HS-27A (cell line): ENCODE measurements at regions not wholly inside any gene's neighbourhood (a gene's known extent, or its start where the extent isn't known, plus 50 kb on each side); places are given as distances from the start of the nearest gene placed in this dataset.

Source experiments
- DNase-seq: peaks from one replicate; pipeline ENCODE4 v3.0.0-alpha.2; 2012; ENCODE audit warnings: low read depth, missing footprints

- no peak for DNase-seq
Observed at GRCh38 chr4:10334506-10335028, 122.7 kb downstream of the ZNF518B start.

DNA sequence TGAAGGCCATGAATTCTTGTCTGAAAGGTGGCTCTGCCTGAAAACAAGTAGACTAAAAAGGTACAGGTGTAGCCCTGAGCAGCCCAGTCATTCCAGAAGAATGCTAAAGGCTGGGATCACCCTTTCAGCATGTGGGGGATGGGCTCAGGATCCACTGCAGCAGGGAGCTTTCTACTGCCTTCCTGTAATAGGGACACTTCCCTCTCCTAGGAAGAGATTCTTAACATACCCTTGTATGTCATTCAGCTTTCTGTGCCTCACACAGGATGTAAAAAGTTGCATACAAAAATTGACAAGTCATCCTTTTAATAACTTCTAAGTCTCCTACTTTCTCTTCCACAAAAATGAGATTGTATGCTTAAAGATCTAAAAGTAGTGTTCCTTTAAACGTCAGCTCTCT lies 123.3 kb downstream of the ZNF518B start:
- DNase-seq, result no peak

- DNase-seq, result no peak
Observed at GRCh38 chr4:10326075-10326474, 131.2 kb downstream of the ZNF518B start.

DNA sequence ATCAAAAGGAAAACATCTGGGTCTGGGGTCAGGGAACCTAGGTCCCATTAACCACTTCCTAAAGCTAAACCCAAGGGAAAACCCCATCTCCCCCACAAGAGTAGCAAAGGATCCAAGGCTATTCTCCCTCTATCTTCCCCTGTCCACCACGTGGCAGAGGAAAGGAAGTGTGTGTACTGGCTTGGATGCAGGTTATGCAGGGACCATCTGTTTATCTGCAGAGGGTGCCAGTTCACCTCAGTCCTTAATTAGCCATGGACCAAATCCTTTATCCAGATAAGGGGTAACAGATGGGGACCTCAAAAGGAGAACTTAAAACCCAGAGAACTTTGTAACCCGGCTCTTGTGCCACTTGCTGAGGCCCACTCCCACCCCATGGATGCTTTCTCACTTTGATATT lies 135.3 kb downstream of the ZNF518B start:
- no peak for DNase-seq

- no peak for DNase-seq
Observed at GRCh38 chr4:10320130-10320529, 137.1 kb downstream of the ZNF518B start.

DNA sequence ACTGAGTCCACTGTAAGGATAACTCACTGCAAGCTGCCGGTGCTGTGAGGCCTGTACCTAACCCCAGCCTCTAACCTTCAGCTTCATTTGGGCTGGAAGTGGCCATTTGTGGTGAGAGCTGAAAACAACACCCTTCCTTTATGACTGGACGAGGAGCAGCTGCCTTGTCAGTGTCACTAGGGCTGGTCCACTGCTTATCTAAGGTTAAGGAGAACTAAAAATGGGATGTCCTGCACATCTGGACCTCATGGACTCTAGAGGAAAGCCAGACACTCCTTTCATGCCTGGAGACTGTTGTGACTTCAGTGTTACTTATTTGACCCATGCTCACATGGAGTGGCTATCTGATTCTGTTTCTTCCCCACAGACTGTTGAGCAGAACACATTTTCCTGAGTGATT lies 139.9 kb downstream of the ZNF518B start:
- DNase-seq, result no peak

GRCh38 chr4:10316851-10317250 lies 140.4 kb downstream of the ZNF518B start:
- DNase-seq, result no peak

DNA sequence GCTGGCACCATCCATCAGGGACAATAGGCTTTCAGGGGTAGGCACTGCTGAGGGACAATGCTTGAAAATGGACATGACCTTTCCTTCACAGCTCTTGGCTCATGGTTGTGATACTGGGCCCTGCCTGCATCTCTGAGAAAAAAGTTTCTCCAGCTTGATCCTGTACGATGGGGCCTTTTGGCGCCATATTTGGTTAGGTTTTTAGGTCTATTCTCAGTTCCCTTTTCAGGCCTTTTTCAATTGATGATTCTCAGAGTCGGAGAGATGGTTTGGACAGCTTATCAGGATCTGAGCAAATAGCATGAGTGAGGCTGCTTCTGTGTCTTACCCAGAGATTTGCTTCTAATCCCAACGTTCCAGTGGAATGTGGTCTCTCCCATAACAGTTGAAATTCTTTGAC lies 141.6 kb downstream of the ZNF518B start:
- no peak for DNase-seq

GRCh38 chr4:10312568-10312967 lies 144.7 kb downstream of the ZNF518B start:
- no peak for DNase-seq

GRCh38 chr4:10311939-10312338 lies 145.3 kb downstream of the ZNF518B start:
- no peak for DNase-seq

DNA sequence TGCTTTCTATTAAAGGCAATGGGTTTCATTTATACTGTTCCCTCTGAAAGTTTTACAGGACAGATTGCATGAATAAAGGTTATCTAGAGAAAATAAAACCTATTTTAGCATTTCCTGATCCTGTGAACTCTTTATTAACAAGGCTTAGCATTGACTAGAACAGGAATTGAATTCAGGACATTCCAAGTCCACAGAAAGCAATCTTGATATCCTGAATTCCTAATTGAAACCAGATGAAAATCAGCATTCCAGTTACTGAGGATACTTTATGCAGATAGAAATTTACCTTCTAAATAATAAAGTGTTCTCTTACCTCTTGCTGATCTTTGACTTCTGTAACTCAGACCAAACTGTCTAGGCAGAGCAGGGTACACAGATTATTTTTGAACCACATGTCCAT lies 151.4 kb downstream of the ZNF518B start:
- DNase-seq, result no peak

GRCh38 chr4:10303291-10303690 lies 153.9 kb downstream of the ZNF518B start:
- DNase-seq, result no peak

- DNase-seq, result no peak
Observed at GRCh38 chr4:10302096-10302495, 155.1 kb downstream of the ZNF518B start.

DNA sequence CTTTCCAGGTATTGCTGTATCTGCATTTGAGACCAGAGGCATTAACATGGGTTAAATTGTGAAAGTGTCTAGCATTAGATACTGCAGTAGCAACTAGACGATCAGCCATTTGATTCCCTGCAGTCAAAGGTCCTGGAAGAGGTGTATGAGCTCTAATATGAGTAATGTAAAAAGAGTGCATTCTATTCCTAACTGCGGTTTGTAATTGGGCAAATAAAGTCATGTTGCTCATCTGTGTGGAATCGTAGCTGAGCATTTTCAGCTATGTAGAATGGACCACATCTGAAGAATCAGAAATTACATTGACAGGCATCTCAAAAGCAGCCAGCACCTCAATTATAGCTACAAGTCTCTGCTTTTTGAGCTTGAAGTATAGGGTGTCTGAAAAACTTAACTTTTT lies 157.6 kb downstream of the ZNF518B start:
- DNase-seq, result no peak

DNA sequence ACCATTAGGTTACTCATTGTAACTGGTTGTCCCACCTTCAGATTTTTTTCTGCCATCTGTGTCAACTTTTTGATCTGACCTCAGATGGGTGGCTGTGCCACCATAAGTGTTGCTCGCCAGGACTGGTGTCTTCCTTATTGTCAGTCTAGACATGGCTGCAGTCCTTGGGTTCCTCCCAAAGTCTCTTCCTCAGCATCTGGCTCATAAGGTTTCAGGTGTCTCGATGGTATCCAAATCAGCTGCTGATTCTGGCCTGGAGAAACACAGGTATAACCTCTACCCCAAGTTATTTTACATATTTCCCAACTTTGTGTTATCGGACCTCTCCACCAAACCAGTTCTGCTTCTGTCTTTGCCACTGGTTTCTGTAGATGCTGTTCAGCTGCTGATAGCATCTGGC lies 158.5 kb downstream of the ZNF518B start:
- no peak for DNase-seq

- no peak for DNase-seq
Observed at GRCh38 chr4:10296730-10297129, 160.5 kb downstream of the ZNF518B start.

DNA sequence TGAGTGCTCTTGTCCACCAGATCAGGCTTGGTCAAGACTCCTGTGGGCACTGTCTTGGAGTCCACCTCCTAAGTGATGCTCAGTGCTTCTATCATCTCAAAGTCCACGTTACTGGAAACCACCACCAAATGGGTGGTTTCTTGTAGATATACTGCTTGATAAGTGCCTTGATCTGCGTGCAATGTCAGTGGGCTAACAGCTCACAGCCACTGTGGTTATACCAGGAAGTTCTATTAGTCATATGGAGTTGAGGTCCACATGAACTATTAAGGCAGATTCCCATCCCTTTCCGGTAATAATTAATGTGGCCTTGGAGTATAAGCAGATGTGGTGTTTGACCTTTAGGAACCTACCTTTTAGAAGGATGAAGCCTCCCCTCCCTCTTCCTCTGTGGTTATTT lies 161.9 kb downstream of the ZNF518B start:
- no peak for DNase-seq

- DNase-seq, result no peak
Observed at GRCh38 chr4:10289538-10289906, 167.7 kb downstream of the ZNF518B start.

GRCh38 chr4:10288830-10289537 lies 168.2 kb downstream of the ZNF518B start:
- DNase-seq, result no peak

DNA sequence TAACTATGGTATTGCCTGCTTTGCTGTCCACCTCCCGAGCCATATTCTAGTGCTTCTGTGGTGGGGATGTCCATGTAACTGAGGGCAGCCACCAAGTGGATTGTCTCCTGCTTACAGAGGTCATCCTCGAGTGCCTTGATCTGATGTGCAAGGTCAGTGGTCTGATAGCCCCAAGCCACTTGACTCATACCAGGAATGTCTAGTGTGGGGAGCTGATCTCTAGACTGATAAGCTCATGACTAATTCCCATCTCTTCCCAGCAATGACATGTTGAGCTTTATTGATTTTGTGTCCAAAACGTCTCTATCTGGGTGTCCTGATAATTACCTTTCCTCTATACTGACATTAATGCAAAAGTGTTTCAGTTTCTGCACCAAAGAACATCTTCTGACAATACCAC lies 168.4 kb upstream of the WDR1 start:
- DNase-seq, result no peak

GRCh38 chr4:10283761-10284160 lies 167.2 kb upstream of the WDR1 start:
- no peak for DNase-seq

GRCh38 chr4:10281996-10282395 lies 165.4 kb upstream of the WDR1 start:
- DNase-seq, result no peak

DNA sequence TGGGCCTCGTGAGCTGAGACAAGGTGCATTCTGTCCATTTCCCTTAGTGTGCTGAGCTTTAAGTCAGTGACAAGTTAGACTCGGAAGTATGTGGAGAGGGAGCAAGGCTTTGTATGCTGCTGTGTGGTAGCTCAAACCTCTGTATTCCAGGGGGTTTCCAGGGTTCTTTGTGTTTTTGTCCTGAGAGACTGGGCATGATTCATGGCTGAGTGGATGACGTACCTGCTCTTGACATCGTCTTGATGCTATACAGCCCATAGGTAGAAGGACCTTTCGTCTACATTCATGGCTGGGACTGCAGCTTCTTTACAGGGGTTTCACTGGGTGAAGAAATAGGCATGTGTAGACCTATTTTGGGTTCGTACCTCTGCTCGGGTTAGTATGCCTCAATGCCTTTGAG lies 162.7 kb upstream of the WDR1 start:
- no peak for DNase-seq

- no peak for DNase-seq
Observed at GRCh38 chr4:10278071-10278470, 161.5 kb upstream of the WDR1 start.
